Mammary epithelial cell (primary cell): ENCODE measurements at regions not wholly inside any gene's neighbourhood (a gene's known extent, or its start where the extent isn't known, plus 50 kb on each side); places are given as distances from the start of the nearest gene placed in this dataset.

Experiments used
- CTCF ChIP-seq, 2 donors: IDR thresholded peaks in 1 of 2; conservative IDR thresholded peaks in 1 of 2; 2 replicates each; pipeline ENCODE4 v1.5.1; 2011 to 2012; ENCODE audit warnings: inconsistent platforms in 2 of 2, low read length in 2 of 2, mild to moderate bottlenecking in 2 of 2, control low read depth in 1 of 2, low read depth in 1 of 2; ENCODE audit not compliant: insufficient read depth in 1 of 2; ENCODE audit errors: extremely low read depth in 1 of 2
- EZH2 ChIP-seq: IDR thresholded peaks from 2 replicates; pipeline ENCODE4 v1.6.1; 2012; ENCODE audit warnings: low read length, inconsistent platforms, borderline replicate concordance

- TF ChIP-seq CTCF (conservative IDR thresholded peaks at IDR 0.05 in 1 of 2, IDR thresholded peaks at IDR 0.05 in 1 of 2; ENCODE audit: extremely low read depth in 1 of 2, insufficient read depth in 1 of 2, low read depth in 1 of 2, low read length in 2 of 2) (no peak), EZH2 (no peak)
Measured at GRCh38 chr5:1745796-1746370, 53.8 kb downstream of the MRPL36 start.
